ENCODE measurements at regions not wholly inside any gene's neighbourhood (a gene's known extent, or its start where the extent isn't known, plus 50 kb on each side); places are given as distances from the start of the nearest gene placed in this dataset.
"Not testable (repeated sequence)": the region's sequence is repeated elsewhere in the genome, so short reads cannot be mapped to it uniquely, and the experiment has no call there.

DNA sequence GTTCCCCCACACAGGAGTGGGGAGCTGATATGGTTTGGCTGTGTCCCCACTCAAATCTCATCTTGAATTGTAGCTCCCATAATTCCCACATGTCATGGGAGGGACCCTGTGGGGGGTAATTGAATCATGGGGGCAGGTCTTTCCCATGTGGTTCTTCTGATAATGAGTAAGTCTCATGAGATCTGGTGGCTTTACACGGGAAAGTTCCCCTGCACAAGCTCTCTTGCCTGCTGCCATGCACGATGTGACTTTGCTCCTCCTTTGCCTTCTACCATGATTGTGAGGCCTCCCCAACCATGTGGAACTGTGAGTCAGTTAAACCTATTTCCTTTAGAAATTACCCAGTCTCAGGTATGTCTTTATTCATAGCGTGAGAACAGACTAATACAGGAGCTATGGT, 347.0 kb upstream of the CDH5 start:
- TF ChIP-seq, protein P1, sequence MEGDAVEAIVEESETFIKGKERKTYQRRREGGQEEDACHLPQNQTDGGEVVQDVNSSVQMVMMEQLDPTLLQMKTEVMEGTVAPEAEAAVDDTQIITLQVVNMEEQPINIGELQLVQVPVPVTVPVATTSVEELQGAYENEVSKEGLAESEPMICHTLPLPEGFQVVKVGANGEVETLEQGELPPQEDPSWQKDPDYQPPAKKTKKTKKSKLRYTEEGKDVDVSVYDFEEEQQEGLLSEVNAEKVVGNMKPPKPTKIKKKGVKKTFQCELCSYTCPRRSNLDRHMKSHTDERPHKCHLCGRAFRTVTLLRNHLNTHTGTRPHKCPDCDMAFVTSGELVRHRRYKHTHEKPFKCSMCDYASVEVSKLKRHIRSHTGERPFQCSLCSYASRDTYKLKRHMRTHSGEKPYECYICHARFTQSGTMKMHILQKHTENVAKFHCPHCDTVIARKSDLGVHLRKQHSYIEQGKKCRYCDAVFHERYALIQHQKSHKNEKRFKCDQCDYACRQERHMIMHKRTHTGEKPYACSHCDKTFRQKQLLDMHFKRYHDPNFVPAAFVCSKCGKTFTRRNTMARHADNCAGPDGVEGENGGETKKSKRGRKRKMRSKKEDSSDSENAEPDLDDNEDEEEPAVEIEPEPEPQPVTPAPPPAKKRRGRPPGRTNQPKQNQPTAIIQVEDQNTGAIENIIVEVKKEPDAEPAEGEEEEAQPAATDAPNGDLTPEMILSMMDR (IDR thresholded peaks at IDR 0.05; ENCODE audit: low read depth, low read length, poor library complexity, severe bottlenecking) = not testable (repeated sequence)
- TF ChIP-seq EZH2phosphoT487 (IDR thresholded peaks at IDR 0.05; ENCODE audit: borderline replicate concordance, low read length) = not testable (repeated sequence)

All from DOHH2 (cell line).